T1000 (cell line): ENCODE measurements at regions not wholly inside any gene's neighbourhood (a gene's known extent, or its start where the extent isn't known, plus 50 kb on each side); places are given as distances from the start of the nearest gene placed in this dataset.

Source experiments
- DNase-seq: peaks from one replicate; lab custom pipeline; 2025; ENCODE audit warnings: mixed read lengths; lab: John Stamatoyannopoulos, UW

DNA sequence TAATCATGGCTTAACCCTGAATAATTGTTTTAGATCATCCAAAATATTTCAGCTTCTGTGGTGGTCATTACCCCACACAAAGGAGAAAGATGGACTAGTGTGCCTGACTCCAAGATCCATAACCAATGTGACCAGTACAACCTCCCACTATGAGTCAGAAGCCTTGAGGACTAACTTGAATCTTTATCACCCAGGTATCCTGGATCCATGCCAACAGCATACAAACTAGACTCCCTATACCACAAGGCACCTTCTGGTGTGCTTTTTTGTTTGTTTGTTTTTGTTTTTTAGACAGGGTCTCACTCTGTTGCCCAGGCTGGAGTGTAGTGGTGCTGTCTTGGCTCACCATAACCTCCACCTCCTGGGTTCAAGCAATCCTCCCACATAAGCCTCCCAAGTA lies 317.7 kb downstream of the VPS13C start:
- no peak for DNase-seq

DNA sequence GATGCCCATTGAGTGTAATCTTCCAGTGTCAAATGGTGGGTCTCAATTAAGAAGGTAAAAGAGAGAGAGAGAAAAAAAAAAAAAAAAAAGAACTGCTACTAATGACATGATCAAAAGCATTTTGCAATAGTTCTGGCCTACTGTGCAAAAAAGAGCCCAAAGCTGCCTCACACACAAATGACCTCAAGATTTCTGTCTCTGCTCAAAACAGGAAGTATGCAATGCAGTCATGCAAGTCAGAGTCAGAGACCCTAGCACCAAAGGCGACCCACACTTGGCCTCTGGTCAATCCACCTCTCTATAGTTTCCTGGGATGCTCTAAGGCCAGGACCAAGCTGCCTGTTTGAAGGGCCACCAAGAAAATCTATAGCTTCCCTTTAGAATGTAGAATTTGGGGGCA lies 323.5 kb downstream of the VPS13C start:
- no peak for DNase-seq

- no peak for DNase-seq
Observed at GRCh38 chr15:61731099-61731498, 329.1 kb downstream of the VPS13C start.

- DNase-seq: no peak
Observed at GRCh38 chr15:61729646-61730045, 330.6 kb downstream of the VPS13C start.

GRCh38 chr15:61726166-61726565 lies 334.1 kb downstream of the VPS13C start:
- DNase-seq: no peak

DNA sequence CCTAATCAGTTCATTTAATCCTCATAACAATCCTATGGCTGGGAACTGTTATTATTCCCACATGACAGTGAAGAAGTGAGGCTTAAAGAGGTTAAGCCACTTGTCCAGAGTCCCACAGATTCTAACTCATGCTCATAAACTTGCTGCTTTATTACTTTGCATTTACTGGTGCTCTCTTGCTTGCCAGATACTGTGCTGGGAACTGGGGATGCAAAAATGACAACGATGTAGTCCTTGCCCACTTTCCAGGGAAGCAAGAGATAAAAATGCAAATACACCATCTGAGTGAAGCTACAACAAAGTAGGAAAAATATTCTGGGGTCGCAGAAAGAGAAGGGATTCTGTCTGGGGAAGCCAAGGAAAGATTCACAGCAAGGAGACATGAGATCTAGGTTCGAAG lies 335.0 kb downstream of the VPS13C start:
- no peak for DNase-seq

DNA sequence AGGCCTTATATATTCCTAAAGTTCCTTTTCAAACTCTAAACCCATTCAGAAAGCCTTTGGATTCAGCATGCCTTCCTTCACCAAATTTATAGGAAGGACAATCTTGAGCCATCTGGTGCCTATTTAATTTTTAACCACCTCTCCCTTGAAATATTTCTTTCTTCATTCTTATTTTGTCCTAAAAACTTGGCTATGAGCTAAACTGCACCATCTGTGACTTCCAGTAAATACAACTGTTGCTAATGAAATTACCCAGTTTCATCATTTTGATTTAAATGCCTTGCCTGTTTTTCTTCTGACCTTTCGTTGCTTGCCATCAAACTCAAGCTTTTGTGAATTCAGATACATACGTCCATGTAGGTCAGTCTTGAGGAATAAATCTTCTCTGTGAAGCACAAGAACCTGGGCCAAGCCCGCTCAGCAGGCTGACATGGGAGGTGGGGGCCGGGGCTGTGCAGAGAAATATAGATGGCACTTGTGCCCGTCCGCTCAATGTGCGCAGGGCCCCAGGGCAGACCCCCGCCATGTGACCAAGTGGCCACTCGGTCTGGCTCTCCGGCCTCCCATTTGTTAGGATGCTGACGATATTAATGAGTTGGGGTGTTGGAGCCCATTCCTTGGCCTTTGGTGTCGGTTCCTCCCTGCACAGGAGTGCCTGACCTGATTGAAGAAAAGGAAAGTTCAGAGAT lies 335.9 kb downstream of the VPS13C start:
- DNase-seq: no peak

DNA sequence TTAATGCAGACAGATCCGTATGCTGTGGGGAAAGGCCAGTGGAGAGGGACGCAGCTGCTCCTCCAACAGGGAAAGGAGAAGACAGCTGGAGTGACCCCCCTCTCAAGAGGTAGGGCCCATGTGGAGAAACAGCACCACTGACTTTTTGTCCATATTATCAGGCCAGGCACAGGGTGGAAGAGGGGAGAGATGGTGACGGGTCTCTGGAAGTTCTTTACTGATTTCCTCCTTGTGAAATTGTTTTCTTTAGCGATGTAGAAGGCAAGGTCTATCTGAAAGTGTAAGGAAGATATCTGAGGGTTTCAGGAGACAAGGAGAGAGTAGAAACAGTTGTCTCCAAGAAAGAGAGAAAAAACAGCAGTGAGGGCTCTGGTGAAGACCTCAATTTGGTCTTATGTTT lies 338.8 kb downstream of the VPS13C start:
- DNase-seq: no peak

- DNase-seq: no peak
Observed at GRCh38 chr15:61720197-61720704, 340.0 kb downstream of the VPS13C start.

GRCh38 chr15:61715082-61715481 lies 345.2 kb downstream of the VPS13C start:
- DNase-seq: no peak

GRCh38 chr15:61712129-61712759 lies 348.0 kb downstream of the VPS13C start:
- no peak for DNase-seq

DNA sequence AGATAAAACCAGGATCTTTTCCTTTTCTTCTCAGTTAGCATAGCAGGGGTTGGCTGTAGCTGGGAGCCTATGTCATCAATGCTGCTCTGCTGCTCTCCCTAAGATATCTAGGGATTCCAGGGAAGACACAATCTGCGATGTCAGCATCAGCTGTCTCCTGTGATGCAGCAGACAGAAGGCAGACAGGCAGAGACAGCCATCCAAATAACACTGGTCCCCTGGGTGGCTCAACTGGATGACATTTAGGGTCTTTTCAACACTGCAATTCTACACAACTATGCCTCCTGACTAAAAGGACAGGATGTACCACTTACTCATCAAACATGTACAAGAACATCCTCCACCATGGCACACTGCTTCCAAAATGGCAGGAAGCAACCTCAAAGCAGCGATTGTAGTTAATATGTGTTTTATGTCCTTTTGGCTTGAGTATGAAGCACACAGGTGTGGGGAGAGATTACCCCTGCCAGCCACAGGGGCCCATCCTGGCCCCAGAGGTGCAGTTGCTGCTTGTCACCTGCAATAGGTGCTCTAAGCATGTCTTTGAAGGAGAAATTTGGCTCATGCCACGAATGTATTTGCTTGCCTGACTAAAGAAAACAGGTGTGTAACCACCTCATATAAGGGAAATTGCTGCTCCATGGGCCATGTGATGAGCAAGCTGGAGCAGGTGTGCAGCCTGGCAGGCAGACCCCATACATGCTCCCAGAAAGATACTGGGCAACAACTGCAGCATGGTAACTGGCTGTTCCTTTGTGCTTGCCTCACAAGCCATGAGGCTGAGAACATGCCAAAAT lies 357.8 kb downstream of the VPS13C start:
- no peak for DNase-seq

DNA sequence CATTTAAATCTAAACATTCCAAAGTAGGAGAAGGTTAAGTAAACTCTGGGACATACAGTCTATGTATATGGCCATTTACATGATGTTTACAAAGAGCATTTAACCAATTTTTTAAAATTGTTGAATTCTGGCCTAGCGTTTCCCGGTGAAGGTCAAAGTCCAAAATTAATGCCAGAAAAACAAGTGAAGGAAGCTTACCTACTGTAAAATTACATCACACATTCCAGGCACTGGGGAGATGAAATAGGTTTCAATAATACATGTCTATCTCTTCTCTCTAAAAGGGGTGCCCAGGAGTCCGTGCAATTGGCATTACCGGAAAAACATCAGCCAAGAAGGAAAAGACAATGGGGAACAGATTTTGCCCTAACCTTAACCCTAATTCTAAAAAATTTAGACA lies 358.8 kb downstream of the VPS13C start:
- DNase-seq: no peak

DNA sequence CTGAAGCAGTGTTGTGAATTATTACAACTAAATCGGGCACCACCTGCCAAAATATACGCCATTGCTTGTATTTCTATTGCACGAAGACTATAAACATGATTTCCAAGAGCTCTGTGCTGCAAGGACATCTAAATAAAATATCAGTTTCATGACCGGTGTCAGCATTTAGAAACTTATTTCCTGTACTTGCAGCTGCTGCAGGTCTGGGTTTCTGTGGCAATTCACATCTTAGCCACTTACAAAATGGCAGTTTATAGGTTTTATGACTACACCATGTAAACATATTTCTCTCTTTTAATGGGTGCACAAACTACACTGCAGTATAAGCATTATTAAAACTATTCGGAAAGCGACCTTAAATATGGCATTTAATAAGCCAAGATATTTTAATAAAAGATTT lies 359.4 kb downstream of the VPS13C start:
- DNase-seq: no peak

- no peak for DNase-seq
Observed at GRCh38 chr15:61697796-61698195, 362.5 kb downstream of the VPS13C start.

- no peak for DNase-seq
Observed at GRCh38 chr15:61689067-61689466, 371.2 kb downstream of the VPS13C start.

DNA sequence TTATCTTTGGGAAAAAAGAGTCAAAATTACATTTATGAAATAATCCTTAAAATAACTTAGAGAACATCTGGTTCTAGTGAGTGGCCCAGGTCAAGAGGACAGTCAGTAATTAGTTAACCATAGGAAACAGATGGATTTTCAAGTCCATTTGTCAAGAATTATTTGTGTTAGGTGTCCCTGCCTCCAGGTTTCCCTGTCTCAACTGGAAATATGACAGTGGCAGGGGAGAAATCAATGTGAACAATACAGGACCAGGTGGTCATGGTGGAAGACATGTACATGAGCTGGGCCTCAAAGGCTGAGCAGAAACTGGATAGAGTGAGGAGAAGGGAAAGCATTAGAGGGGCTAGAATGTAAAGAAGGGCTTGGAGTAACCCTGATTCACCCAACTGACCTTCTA lies 372.6 kb downstream of the VPS13C start:
- no peak for DNase-seq

DNA sequence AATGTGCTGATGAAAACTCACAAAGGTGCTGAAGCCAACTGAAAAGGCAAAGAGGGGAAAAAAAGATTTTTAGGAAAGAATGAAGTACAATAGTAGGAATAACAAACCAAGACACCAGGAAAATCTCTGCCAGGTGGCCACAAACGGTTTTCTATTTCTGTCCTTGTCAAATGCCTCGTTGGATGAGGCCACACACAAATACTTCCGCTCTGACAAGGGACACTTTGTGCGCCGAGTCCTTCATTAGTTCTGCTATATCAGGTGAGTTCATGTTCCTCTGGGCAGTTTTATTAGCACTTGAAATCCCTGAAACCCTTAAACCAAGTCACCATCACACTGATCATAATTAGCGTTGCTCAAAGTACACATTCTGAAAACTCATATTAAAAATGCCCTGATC lies 373.1 kb downstream of the VPS13C start:
- DNase-seq: no peak

GRCh38 chr15:61685971-61686370 lies 374.3 kb downstream of the VPS13C start:
- no peak for DNase-seq

DNA sequence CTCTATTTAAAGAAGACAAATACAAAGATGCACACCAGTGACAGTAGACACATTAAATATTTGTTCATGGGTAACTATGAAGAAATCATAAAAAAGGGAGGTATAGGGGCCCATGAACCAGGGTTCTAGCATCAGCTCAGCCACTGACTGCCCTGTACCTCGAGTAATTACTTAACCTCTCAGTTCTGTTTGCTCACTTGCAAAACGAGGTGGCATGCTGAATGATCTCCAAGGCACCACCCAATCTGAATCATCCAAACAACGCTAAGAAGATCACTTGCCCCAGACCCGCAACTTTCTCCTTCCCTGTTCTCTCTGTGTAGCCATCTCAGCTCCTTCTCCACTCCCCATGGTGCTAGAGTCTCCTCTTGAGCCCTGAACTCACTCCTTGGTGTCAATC lies 374.7 kb downstream of the VPS13C start:
- DNase-seq: no peak

DNA sequence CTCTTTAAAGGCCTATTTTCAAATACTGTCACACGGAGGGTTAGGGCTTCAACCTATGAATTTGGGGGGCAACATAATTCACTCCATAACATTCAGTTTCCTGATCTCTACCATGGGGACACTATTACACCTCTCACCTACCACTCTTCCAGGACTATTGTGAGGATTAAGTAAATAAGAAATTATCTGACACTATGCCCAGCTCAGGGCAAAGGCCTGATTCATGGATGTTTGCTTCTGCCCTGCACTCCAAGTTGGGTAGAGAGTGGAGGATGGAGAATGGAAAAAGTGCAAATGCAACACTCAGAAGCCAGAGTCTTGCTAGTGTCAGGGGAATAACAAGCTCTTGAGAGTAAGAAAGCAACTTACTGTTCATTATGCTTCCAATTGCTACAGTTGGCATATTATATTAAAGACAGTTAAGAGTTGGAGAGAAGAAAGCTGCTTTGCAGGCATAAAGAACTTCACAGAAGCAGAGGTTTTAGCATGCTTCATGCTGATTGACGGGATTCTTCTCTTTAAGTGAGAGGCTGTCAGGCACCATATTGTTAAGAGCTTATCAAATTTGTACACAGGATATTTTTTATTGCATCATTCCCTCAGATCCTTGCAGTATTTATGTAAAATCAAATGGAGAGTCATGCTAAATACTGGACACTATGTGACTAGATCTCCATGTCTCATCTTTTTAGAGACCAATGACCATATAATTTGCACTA lies 375.3 kb downstream of the VPS13C start:
- no peak for DNase-seq
